ENCODE measurements at regions not wholly inside any gene's neighbourhood (a gene's known extent, or its start where the extent isn't known, plus 50 kb on each side); places are given as distances from the start of the nearest gene placed in this dataset.

DNA sequence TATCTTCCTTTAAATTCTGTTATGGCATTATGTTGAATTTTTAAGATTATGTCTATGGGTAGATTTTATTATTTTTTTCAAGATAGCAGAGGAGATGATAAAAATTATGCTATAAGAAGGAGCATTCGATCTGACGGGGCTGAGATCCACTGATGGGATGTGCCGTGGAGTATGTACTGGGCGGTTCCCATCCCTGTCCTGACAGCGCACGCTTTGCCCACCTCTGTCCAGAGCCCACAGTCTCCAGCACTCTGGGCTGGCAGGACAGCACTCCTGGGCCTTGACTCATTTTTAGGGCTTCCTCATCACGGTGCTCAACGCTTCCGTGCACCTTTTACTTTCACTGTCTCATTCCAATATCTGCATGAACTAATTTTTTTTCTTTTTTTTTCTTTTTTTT lies 235.5 kb downstream of the TEX29 start:
- DNase-seq (ENCODE audit: low read depth in 3 of 3), result no peak

DNA sequence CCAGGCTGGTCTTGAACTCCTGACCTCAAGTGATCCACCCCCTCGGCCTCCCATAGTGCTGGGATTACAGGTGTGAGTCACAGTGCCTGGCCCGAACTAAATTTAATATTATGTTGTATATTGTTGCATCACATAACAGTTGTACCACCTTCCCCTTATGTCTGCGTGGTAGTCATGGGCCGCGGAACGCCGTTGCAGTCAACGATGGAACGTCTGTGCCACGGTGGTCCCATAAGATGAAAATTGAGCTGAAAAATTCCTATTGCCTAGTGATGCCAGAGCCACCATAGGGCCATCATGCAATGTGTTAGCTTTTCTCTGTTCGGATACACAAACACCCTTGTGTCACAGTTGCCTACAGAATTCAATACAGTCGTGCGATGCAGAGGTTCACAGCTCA lies 236.1 kb downstream of the TEX29 start:
- DNase-seq (ENCODE audit: low read depth in 3 of 3), result no peak

- DNase-seq (ENCODE audit: low read depth in 3 of 3), result no peak
Measured at GRCh38 chr13:111557921-111558699, 237.7 kb downstream of the TEX29 start.

DNA sequence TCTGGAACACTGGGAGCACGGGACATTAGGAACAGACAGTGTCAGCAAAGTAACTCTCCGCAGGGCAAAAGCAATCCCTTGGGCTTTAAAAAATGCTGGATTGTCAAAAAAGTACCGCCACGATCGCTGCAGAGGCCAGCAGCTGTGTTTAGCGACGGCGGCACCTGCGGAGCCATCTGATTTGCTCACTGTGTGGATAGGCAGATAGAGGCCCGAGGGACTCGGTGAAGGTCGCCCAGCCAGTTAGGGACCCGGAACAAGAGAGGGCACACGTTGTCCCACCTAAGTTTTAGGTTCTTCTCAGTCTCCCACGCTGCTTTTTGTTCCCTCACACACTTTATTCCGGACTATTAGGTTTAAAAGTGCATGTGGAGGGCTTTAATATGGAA lies 238.3 kb downstream of the TEX29 start:
- DNase-seq (ENCODE audit: low read depth in 3 of 3), result no peak

DNA sequence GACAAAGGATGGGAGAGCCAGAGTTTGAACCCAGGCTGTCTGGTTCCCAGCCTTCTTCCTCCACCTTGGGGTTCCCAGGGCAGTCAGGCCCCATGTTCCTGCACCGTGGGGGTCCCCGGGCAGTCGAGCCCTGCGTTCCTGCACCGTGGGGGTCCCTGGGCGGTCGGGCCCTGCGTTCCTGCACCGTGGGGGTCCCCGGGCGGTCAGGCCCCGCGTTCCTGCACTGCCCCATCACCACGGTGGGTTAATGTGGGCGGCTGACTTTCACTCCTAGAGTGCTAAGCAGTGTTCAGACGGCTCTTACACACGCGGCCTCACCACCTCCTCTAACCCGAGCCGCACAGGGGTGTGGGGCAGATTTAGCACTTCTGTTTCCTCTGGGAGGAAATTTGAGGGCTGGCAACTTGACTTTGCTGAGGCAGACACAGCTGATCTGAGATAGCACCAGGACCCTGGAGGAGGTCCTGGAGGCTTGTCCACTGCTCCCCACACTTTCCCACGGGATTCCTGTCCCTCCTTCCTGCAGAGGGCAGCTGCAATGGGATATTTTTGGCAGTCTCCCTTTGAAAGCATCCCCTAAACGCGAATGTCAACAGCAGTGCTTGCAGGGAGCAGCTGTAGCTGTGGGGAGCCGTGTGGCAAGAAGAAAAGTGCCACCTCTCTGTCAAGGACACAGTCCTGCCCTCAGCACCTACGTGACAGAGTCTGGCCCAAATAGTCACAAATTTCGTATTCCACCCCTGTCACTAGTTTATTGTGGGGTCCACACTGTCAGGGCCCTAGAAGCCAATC lies 239.4 kb downstream of the TEX29 start:
- DNase-seq (ENCODE audit: low read depth in 3 of 3), result no peak

DNA sequence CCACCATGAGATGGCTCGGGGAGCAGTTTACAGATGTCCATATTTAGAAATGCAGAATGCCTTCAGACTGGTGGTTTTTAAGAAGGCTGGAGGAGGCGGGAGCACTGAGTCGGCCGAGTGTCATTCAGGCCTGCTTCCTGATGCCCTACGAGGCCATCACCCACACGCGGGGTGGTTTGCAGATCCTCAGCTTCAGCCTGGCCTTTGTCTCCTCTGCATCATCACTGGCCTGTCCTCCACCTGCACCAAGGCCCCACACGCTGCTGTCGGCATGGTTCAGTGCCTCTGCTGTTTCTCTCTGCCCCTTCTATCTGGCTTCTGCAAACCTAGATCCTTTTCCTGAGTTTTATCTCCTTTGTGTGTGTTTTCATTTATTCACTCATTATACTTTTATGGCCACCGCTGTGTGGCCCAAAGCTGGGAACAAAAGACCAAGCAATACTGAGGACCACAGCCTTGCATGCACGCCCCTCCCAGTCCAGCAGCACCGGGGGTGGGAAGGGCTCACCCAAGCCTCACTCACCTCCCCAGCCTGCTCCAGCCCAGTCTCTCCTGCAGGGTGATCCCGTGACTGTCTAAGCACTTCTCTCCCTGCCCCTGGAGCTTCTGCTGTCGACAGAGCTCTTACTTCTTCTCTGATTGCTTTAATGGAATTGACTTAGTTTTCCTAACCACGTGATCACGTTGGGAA lies 240.8 kb downstream of the TEX29 start:
- no peak for DNase-seq (ENCODE audit: low read depth in 3 of 3)

DNA sequence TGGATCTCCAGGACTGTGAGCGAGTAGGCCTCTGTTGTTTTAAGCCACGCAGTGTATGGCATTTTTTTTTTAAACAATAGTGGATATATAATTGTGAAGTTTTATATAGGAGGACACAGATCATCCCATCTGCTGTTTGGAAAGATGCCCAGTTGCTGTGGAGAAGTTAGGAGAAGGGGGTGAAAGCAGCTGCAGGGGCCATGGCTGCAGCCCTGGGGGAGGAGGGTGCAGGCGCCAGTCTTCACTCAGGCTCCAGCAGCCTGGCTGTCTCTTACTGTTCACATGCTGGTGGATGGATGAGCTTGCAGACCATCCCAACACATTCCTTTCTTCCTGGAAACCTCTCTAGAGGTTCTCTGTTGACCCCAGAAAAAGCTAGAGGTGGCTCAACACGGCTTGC lies 242.3 kb downstream of the TEX29 start:
- no peak for DNase-seq (ENCODE audit: low read depth in 3 of 3)

DNA sequence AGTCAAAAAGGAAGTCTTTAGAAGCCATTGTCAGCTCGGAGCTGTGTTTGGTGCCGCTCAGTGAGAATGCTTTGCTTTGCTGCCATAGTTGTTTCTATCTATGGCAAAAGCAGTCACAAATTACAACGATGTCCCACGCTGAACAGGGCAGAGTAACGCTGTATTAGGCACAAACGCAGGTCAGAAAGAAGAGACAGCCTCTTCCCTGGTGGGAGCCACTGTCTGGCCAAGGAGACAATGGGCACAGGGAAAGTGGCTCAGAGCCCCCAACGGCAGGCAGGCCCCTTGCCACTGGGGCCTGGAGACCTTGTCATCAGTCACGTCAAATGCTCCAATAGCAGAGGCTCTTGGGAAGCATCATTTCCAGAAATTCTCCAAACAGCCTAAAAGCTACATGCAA lies 244.2 kb downstream of the TEX29 start:
- DNase-seq (ENCODE audit: low read depth in 3 of 3), result no peak

GRCh38 chr13:111565400-111565799 lies 245.0 kb downstream of the TEX29 start:
- no peak for DNase-seq (ENCODE audit: low read depth in 3 of 3)

GRCh38 chr13:111566567-111566966 lies 246.1 kb downstream of the TEX29 start:
- no peak for DNase-seq (ENCODE audit: low read depth in 3 of 3)

DNA sequence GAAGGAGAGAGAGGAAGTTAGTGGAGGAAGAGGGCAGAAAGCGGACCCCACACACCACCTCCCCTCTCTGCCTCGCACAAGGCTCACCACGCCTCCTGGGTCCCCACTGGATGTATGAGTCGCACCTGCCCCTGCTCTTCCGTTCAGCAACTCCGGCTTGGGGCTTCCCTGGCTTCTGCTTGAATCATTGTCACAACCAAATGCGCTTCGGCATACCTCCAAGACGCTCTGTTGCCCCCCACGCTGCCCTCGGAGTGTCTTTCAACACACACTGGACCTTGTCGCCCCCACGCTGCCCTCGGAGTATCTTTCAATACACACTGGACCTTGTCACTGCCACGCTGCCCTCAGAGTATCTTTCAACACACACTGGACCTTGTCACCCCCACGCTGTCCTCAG lies 247.2 kb downstream of the TEX29 start:
- no peak for DNase-seq (ENCODE audit: low read depth in 3 of 3)

DNA sequence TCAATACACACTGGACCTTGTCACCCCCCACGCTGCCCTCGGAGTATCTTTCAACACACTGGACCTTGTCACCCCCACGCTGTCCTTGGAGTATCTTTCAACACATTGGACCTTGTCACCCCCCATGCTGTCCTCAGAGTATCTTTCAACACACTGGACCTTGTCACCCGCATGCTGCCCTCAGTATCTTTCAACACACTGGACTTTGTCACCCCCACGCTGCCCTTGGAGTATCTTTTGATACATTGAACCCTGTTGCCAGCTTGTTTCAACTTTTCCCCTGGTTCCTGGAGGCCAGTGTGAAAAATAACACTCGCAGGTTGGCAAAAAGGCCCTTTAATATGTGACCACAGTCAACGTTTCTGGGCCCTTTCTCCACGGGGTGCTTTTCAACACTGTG lies 247.8 kb downstream of the TEX29 start:
- DNase-seq (ENCODE audit: low read depth in 3 of 3), result no peak

- DNase-seq (ENCODE audit: low read depth in 3 of 3), result no peak
Measured at GRCh38 chr13:111570911-111571310, 250.5 kb downstream of the TEX29 start.

- DNase-seq (ENCODE audit: low read depth in 3 of 3), result no peak
Measured at GRCh38 chr13:111572956-111573761, 252.7 kb downstream of the TEX29 start.

DNA sequence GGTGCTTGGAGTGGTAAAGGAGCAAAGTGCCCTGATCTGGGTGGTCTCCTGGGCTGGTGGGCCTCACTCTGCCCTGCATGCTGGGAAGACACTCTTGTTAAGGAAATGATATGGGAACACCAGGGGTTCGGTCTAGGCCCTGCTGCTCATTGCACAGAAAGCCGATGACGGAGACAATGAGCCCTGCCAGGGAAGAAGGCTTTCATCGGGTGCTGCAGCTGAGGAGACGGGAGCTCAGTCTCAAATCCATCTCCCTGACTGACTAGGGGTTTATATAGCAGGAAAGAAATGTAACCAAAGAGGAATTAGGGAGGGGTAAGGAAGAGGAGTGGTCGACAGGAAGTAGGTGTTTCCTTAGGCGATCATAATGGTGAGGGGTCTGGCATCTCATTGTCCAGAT lies 253.4 kb downstream of the TEX29 start:
- DNase-seq (ENCODE audit: low read depth in 3 of 3), result no peak

DNA sequence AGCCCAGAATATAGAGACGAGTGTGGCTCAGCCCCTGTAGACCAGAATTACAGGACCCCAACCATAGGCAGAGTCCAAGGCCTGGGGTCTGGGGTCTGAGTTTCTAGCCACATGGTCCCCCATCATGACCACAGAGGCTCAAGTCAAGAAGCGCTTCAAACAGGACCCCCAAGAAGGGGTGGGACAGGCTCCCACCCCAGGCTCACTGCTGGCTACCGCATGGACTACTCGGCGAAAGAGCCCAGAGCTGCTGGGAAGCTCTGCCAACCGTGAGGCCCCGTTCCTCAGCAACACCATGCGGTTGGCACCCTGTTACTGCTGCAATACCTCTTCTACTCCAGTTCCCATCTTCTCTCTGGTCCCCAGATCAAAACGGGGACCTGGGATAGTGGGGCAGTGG lies 254.8 kb downstream of the TEX29 start:
- no peak for DNase-seq (ENCODE audit: low read depth in 3 of 3)

- DNase-seq (ENCODE audit: low read depth in 3 of 3), result no peak
Measured at GRCh38 chr13:111575719-111576118, 255.3 kb downstream of the TEX29 start.

- DNase-seq (ENCODE audit: low read depth in 3 of 3), result no peak
Measured at GRCh38 chr13:111577208-111577828, 256.9 kb downstream of the TEX29 start.

DNA sequence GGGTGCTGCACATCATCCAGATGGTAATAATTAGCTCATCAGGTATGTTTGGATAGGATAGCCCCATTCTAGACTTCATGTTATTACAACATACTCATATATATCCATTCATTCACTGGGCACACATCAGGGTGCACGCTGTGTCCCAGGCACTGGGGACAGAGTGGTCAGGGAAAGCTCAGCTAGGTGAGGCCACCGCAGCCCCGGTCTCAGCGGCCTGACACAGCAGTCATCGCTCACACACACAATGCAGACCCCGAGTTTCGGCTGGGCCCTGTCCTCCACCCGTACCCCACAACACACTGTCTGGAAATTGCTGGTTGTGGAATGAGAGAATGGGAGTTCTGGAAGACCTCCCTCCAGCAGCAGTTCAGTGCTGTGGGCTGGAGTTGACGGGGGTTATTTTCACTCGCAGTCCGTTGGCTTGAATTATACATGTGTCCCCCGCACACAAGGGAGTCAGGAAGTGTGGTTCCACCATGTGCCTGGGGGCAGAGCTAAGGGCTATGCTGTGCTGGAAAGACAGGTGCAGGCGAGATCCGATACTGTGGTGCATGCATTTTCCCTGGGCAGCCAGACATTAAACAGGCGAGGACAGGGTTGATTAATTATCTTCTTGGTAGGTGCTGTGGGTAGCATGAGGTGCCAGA lies 257.6 kb downstream of the TEX29 start:
- DNase-seq (ENCODE audit: low read depth in 3 of 3), result no peak

DNA sequence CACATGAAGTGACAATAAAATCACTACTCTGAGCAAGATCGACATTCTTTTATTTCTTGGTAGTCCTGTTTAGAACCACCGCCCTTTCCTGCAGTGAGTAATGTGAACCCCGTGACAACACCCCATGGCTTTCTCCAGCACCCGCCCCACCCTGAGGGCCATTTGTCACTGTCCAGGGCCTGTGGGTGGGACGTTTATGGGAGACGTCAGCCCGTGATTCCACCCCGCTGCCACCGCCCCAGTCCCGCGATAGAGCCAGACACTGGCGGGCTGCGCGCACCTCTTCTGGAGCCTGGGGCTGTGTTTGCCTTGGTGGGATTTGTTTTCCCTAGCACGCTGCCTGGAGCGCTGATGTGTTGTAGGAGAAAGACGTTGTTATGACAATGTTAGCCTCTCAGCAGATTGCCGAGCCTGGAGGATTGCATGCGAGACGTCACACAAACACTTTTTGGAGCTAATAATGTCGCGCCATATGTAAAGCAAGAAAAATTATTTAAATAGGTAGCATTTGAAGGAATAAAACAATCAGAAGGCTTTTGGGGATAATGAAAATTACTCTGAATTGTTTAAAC lies 263.7 kb downstream of the TEX29 start:
- no peak for DNase-seq (ENCODE audit: low read depth in 3 of 3)

GRCh38 chr13:111584870-111585269 lies 264.4 kb downstream of the TEX29 start:
- no peak for DNase-seq (ENCODE audit: low read depth in 3 of 3)

Data from stimulated activated CD4-positive, alpha-beta T cell treated with anti-CD3 and anti-CD28 coated beads, TNF-alpha, amount 100 ng/mL, for 4 hours (primary cell).